Fibroblast of mammary gland (primary cell): ENCODE measurements at regions not wholly inside any gene's neighbourhood (a gene's known extent, or its start where the extent isn't known, plus 50 kb on each side); places are given as distances from the start of the nearest gene placed in this dataset.

Experiments used
- DNase-seq: peaks from one replicate; pipeline ENCODE4 v3.0.0-alpha.2; 2010; ENCODE audit warnings: low read depth
- H3K4me3 ChIP-seq: 2 replicates; pipeline ENCODE4 v1.5.1; 2011; ENCODE audit warnings: low read depth, mild to moderate bottlenecking, low read length, moderate library complexity; ENCODE audit not compliant: control insufficient read depth
- CTCF ChIP-seq: conservative IDR thresholded peaks from 2 replicates; pipeline ENCODE4 v1.5.1; 2011; ENCODE audit warnings: low read depth, low read length, inconsistent platforms; ENCODE audit not compliant: control insufficient read depth, insufficient read depth

GRCh38 chr13:85381082-85381481, 418.1 kb downstream of the SLITRK6 start:
- no peak overlapping the region for H3K4me3 ChIP-seq
- no peak for TF ChIP-seq CTCF
- DNase-seq = no peak

GRCh38 chr13:85379991-85380390, 419.2 kb downstream of the SLITRK6 start:
- no peak overlapping the region for H3K4me3 ChIP-seq
- TF ChIP-seq CTCF = no peak
- DNase-seq = no peak

- TF ChIP-seq CTCF = no peak
- DNase-seq = no peak
- no peak overlapping the region for H3K4me3 ChIP-seq
Observed at GRCh38 chr13:85379433-85379832, 419.8 kb downstream of the SLITRK6 start.

- no peak overlapping the region for H3K4me3 ChIP-seq
- DNase-seq = no peak
- no peak for TF ChIP-seq CTCF
Observed at GRCh38 chr13:85377783-85378182, 421.4 kb downstream of the SLITRK6 start.

GRCh38 chr13:85373322-85373721, 425.9 kb downstream of the SLITRK6 start:
- TF ChIP-seq CTCF = no peak
- DNase-seq = no peak
- no peak overlapping the region for H3K4me3 ChIP-seq

- no peak overlapping the region for H3K4me3 ChIP-seq
- no peak for DNase-seq
- TF ChIP-seq CTCF = no peak
Observed at GRCh38 chr13:85371254-85371653, 428.0 kb downstream of the SLITRK6 start.

GRCh38 chr13:85368686-85369085, 430.5 kb downstream of the SLITRK6 start:
- DNase-seq = no peak
- TF ChIP-seq CTCF = no peak

More at GRCh38 chr13:85368686-85369085, 430.5 kb downstream of the SLITRK6 start:
- H3K4me3 ChIP-seq = no peak overlapping the region
